Activated CD8-positive, alpha-beta memory T cell treated with anti-CD3 and anti-CD28 coated beads, Interleukin-2, amount 10 ng/mL, durations not matched to agents 7 days and 5 days (primary cell): ENCODE measurements at regions not wholly inside any gene's neighbourhood (a gene's known extent, or its start where the extent isn't known, plus 50 kb on each side); places are given as distances from the start of the nearest gene placed in this dataset.

Source experiments
- ATAC-seq: fragments of 150-1000 bp; cut with Tn5 transposase; one replicate; pipeline ENCODE4 v1.10.0; 2021; ENCODE audit warnings: moderate library complexity
- CTCF ChIA-PET: fragments of 350-600 bp; sonication (Branson Sonifier 250); formaldehyde crosslinking; loops from one replicate; lab custom pipeline; 2021; ENCODE audit warnings: antibody characterized with exemption; lab: Charles Lee
- DNase-seq: peaks from one replicate; pipeline ENCODE4 v3.0.0-alpha.2; 2020
- H3K27ac Mint-ChIP-seq: one replicate; pipeline ENCODE4 v1.8.0; 2021; ENCODE audit warnings: mild to moderate bottlenecking, mixed read lengths
- H3K27me3 Mint-ChIP-seq: one replicate; pipeline ENCODE4 v1.8.0; 2021; ENCODE audit warnings: mixed read lengths
- H3K36me3 Mint-ChIP-seq: one replicate; pipeline ENCODE4 v1.8.0; 2021; ENCODE audit warnings: mild to moderate bottlenecking, mixed read lengths
- H3K4me1 Mint-ChIP-seq: one replicate; pipeline ENCODE4 v1.8.0; 2021; ENCODE audit warnings: mixed read lengths
- H3K4me3 Mint-ChIP-seq: one replicate; pipeline ENCODE4 v1.8.0; 2021; ENCODE audit warnings: mild to moderate bottlenecking, moderate library complexity, mixed read lengths
- H3K9me3 Mint-ChIP-seq: one replicate; pipeline ENCODE4 v1.8.0; 2022; ENCODE audit warnings: low read depth, mixed read lengths

DNA sequence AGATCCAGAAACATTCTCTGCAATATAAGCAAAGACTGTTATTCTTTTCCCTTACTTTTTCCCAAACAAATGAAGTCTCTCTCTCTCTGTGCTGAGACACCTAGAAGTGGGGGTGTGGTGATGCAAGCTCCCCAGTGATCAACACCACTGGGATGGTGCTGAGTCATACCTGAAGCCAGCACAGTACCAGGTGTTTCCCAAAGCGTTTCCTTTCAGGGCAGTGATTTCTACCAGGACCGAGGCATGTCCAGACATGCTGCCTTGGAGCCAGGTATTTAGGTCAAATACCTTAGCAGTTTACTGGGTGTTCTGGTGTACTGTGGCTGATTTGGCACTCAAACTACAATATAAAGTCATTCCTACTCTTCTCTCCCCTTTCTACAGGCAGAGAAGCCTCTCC is 726.5 kb downstream of the FAM133A start:
- CTCF ChIA-PET: no interaction called here
- no peak overlapping the region for H3K27ac Mint-ChIP-seq
- H3K4me1 Mint-ChIP-seq: no peaks in the 10 kb centered on the region
- H3K4me3 Mint-ChIP-seq: no peak overlapping the region
- H3K27me3 Mint-ChIP-seq: no peaks in the 10 kb centered on the region
- no peak for DNase-seq
- ATAC-seq: no peak
- no peaks in the 10 kb centered on the region for H3K36me3 Mint-ChIP-seq
- H3K9me3 Mint-ChIP-seq: peaks cover 3% of the 10 kb centered on the region

DNA sequence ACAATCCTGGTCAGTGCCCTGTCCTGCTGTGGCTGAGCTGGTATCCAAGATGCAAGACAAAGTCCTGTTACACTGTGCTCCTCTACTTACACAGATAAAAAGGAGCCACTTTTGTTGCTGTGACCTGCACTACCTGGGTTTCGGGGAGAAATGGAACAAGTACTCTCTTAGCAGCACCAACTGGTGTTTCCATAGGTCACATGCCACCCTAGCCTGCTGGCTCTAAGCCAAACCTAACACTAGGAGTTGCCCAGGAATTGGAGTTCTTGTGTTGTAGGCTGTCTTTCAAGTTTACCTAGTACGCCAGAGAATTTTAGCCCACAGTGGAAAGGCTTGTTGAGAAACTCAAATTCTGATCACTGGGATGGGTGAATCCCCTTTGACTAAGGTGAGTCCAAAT is 727.4 kb downstream of the FAM133A start:
- Mint-ChIP-seq H3K4me1 (no peaks in the 10 kb centered on the region), H3K4me3 (no peak overlapping the region), H3K9me3 (peaks cover 3% of the 10 kb centered on the region), H3K27me3 (no peaks in the 10 kb centered on the region), H3K36me3 (no peaks in the 10 kb centered on the region), H3K27ac (no peak overlapping the region)
- no peak for DNase-seq
- no peak for ATAC-seq
- CTCF ChIA-PET: no interaction called here

DNA sequence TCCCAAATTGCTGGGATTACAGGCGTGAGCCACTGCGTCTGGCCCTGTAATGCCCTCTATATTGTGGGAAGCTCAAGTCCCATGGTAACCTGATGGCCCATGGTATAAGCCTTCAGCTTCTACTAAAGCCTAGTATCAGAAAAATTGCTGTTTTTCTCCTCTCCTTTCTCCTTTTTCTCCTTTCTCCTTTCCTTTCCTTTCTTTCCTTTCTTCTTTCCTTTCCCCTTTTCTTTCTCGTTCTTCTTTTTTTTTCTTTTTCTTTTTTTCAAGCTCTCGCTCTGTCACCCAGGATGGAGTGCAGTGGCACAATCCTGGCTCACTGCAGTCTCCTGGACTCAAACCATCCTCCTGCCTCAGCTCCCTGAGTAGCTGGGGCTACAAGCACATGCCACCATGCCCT is 740.7 kb downstream of the FAM133A start:
- no peak for DNase-seq
- Mint-ChIP-seq H3K9me3 (no peaks in the 10 kb centered on the region), H3K4me1 (no peaks in the 10 kb centered on the region), H3K27ac (no peak overlapping the region), H3K27me3 (no peaks in the 10 kb centered on the region), H3K36me3 (no peaks in the 10 kb centered on the region), H3K4me3 (no peak overlapping the region)
- no peak for ATAC-seq
- CTCF ChIA-PET: no interaction called here

DNA sequence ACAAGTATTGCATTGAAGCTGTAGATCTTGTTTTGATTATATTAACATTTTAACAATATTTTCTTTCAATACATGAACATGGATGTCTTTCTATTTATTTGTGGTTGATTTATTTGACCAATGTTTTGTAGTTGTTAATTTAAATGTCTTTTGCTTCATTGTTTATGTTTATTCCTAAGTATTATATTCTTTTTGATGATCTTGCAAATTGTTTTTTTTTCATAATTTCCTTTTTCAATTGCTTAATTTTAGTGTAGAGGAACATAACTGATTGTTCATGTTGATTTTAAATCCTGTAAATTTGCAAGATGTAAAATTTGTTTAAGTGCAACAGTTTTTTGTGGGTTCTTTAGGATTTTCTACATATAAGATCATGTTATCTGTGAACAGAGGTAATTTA is 744.1 kb downstream of the FAM133A start:
- H3K4me1 Mint-ChIP-seq: no peaks in the 10 kb centered on the region
- no peaks in the 10 kb centered on the region for H3K36me3 Mint-ChIP-seq
- no peaks in the 10 kb centered on the region for H3K27me3 Mint-ChIP-seq
- H3K9me3 Mint-ChIP-seq: no peaks in the 10 kb centered on the region
- no peak overlapping the region for H3K27ac Mint-ChIP-seq
- ATAC-seq (no peak), DNase-seq (no peak)
- no peak overlapping the region for H3K4me3 Mint-ChIP-seq
- CTCF ChIA-PET: no interaction called here

DNA sequence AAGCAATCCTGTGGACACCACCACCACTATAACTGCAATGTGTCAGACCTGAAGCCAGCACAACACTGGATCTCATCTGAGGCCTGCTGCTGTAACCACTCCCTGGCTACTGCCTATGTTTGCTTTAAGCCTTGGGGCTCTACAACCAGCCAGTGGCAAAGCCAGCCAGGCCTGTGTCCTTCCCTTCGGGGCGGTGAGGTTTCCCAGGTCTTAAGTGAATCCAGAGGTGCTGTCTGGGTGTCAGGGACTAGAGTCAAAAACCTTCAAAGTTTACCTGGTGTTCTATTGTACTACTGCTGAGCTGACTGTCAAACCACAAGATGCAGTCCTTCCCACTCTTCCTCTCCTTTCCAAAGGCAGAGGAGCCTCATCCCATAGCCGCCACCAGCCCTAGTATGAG is 750.5 kb downstream of the FAM133A start:
- Mint-ChIP-seq H3K4me3 (no peak overlapping the region), H3K27me3 (no peaks in the 10 kb centered on the region), H3K36me3 (no peaks in the 10 kb centered on the region), H3K4me1 (no peaks in the 10 kb centered on the region), H3K9me3 (no peaks in the 10 kb centered on the region), H3K27ac (no peak overlapping the region)
- DNase-seq (no peak), ATAC-seq (no peak)
- CTCF ChIA-PET: no interaction called here

DNA sequence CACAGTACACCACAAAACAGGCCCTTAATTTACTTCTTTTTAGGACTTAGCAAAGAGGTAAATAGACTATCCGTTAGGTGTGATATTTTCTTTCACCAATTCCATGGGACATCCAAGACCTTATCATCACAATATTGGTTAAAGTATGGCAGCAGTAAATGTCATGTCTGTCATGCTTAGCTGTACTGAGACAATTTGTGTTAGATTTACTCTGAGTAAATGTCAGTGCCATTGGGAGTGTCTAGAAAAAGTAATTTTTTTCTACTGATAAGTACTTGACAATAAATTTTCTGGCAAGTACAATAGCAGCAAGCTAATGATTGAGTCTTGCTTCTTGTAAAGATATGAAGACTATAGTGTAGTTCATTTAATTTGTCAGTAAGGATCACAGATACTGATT is 756.1 kb downstream of the FAM133A start:
- CTCF ChIA-PET: no interaction called here
- no peaks in the 10 kb centered on the region for H3K9me3 Mint-ChIP-seq
- H3K27me3 Mint-ChIP-seq: no peaks in the 10 kb centered on the region
- DNase-seq: no peak
- no peak overlapping the region for H3K27ac Mint-ChIP-seq
- H3K4me1 Mint-ChIP-seq: no peaks in the 10 kb centered on the region
- no peaks in the 10 kb centered on the region for H3K36me3 Mint-ChIP-seq
- no peak for ATAC-seq
- no peak overlapping the region for H3K4me3 Mint-ChIP-seq

DNA sequence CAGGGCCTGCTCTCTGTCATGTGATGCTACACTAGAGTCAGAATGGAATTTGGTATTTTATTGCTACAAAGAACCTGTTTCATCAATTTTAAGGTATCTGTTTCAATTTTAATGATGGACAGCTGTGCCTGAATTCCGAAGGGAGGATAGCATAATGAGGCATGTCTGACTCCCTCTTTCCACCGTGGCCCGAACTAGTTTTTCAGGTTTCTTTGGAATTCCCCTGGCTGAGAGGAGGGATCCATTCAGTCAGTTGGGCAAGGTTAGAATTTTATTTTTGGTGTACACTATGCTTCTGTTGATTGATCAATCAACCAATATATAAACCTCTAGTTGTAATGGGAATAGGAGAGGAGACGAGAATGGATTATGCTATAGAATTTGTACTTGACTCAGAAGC is 761.8 kb downstream of the FAM133A start:
- no peak for ATAC-seq
- Mint-ChIP-seq H3K27me3 (no peaks in the 10 kb centered on the region), H3K27ac (no peak overlapping the region), H3K9me3 (peaks cover 2% of the 10 kb centered on the region), H3K36me3 (no peaks in the 10 kb centered on the region), H3K4me1 (no peaks in the 10 kb centered on the region), H3K4me3 (no peak overlapping the region)
- CTCF ChIA-PET: no interaction called here
- no peak for DNase-seq

DNA sequence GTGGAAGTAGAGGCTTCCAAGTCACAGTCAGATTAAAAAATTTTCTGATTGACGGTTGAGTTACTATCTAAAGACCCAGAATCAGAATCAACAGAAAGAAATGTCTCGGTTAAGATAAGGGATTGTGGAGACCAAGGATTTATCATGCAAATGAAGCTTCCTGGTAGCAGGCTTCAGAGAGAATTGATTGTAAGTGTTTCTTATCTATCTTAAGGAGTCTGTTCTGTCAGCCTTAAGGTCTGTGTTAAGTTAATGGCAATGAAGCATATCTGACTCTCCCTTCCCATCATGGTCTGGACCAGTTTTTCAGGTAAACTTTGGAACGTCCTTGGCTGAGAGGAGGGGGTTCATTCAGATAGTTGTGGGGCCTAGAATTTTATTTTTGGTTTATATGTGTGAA is 780.2 kb downstream of the FAM133A start:
- Mint-ChIP-seq H3K27me3 (no peaks in the 10 kb centered on the region), H3K9me3 (no peaks in the 10 kb centered on the region), H3K4me3 (no peak overlapping the region), H3K27ac (no peak overlapping the region), H3K36me3 (no peaks in the 10 kb centered on the region), H3K4me1 (no peaks in the 10 kb centered on the region)
- ATAC-seq (no peak), DNase-seq (no peak)
- CTCF ChIA-PET: no interaction called here

DNA sequence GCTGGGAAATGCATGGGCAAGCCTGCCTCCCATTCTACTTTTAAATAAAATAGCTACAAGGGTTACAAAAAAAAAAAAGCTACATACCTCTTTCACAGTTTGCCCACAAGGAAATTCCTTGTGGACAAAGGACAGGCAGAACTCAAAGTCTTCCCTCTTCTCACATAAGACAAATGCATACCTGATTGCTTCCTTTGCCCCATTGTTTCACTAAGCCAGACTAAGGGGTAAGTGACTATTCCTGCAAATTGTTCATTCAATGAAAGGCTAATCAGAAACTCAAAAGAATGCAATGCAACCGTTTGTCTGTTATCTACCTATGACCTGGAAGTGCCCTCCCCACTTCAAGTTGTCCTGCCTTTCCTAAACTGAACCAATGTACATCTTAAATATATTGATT is 780.6 kb downstream of the FAM133A start:
- H3K27ac Mint-ChIP-seq: no peak overlapping the region
- no peak for DNase-seq
- H3K36me3 Mint-ChIP-seq: no peaks in the 10 kb centered on the region
- ATAC-seq: no peak
- H3K9me3 Mint-ChIP-seq: no peaks in the 10 kb centered on the region
- CTCF ChIA-PET: no interaction called here
- no peaks in the 10 kb centered on the region for H3K27me3 Mint-ChIP-seq
- no peak overlapping the region for H3K4me3 Mint-ChIP-seq
- no peaks in the 10 kb centered on the region for H3K4me1 Mint-ChIP-seq

DNA sequence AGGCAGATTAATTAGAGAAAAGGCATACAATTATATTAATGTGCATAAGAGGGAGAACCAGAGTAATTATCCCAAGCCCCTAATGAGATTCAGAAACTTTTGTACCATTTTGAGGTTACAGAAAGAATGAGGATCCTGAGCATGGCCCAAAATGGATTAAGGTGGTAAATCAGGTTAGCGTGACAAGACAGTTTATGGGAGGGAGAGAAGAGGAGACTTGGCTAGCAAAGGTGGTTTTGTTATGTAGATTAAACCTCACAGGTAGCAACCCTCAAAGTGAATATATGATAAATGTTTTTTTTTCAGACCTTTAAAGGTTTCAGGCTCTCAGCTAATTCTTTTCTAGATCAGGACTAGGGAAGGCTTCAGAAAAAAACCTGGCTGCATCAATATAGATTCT is 781.8 kb downstream of the FAM133A start:
- Mint-ChIP-seq H3K9me3 (no peaks in the 10 kb centered on the region), H3K27ac (no peak overlapping the region), H3K4me1 (no peaks in the 10 kb centered on the region), H3K4me3 (no peak overlapping the region), H3K27me3 (no peaks in the 10 kb centered on the region), H3K36me3 (no peaks in the 10 kb centered on the region)
- DNase-seq: no peak
- no peak for ATAC-seq
- CTCF ChIA-PET: no interaction called here

DNA sequence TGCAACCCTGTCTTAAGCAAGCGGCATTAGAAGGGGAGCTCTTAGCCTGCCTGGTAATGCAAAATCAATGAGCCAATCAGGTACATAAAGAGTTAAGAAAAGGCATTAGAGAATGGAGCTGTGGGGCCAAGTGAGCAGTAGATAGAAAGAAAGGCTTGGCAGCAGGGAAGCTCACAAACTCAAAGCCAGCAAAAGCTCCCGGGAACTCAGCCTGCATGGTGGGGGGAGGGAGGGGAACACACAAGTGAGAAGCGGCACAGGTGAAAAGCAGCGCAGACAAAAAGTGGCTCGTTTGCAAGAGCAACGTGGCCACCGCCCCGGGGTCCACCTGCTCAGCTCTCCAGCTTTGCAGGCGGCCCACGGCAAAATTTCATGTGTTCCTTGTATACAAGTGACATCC is 818.5 kb downstream of the FAM133A start:
- CTCF ChIA-PET: no interaction called here
- ATAC-seq (no peak), DNase-seq (no peak)
- H3K9me3 Mint-ChIP-seq: peaks cover 2% of the 10 kb centered on the region
- H3K36me3 Mint-ChIP-seq: no peaks in the 10 kb centered on the region
- no peaks in the 10 kb centered on the region for H3K27me3 Mint-ChIP-seq
- no peak overlapping the region for H3K4me3 Mint-ChIP-seq
- no peak overlapping the region for H3K27ac Mint-ChIP-seq
- no peaks in the 10 kb centered on the region for H3K4me1 Mint-ChIP-seq

DNA sequence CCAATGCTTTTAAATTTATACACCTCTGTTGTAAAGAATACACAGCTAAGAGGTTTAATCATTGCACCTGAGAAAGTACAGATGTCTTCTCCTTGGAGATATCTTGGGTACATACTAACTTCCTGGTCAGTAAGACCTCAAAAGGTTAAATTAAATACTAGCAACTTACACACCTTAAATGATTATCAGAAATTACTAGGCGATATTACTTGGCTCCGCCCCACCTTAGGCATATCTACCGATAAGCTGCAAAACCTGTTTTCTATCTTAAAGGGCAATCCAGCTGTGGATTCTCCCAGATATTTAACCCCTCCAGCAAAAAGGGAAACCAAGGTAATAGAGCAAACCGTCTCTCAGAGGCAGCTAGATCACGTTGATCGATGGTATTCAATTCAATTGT is 819.4 kb downstream of the FAM133A start:
- H3K4me3 Mint-ChIP-seq: no peak overlapping the region

DNA sequence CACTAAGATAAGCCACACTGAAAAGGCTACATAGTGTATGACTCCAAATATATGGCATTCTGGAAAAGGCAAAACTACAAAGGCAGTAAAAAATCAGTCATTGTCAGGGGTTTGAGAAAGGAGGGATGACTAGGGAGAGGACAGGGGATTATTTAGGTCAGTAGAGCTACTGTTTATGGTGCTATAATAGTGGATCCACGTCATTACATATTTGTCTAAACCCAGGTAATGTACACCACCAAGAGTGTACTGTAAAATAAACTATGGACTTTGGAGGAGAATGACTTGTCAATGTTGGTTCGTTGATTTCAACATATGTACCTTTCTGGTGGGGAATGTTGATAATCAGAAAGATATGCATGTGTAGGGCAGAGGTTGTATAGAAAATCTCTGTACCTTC is 837.6 kb downstream of the FAM133A start:
- H3K4me3 Mint-ChIP-seq: no peak overlapping the region
- H3K27ac Mint-ChIP-seq: no peak overlapping the region
- no peaks in the 10 kb centered on the region for H3K4me1 Mint-ChIP-seq
- DNase-seq (no peak), ATAC-seq (no peak)
- CTCF ChIA-PET: no interaction called here
- H3K27me3 Mint-ChIP-seq: no peaks in the 10 kb centered on the region
- no peaks in the 10 kb centered on the region for H3K9me3 Mint-ChIP-seq
- no peaks in the 10 kb centered on the region for H3K36me3 Mint-ChIP-seq

More for the DNA sequence above, 819.4 kb downstream of the FAM133A start:
- ATAC-seq (no peak), DNase-seq (no peak)
- Mint-ChIP-seq H3K4me1 (no peaks in the 10 kb centered on the region), H3K9me3 (peaks cover 2% of the 10 kb centered on the region), H3K27me3 (no peaks in the 10 kb centered on the region), H3K27ac (no peak overlapping the region), H3K36me3 (no peaks in the 10 kb centered on the region)
- CTCF ChIA-PET: no interaction called here

DNA sequence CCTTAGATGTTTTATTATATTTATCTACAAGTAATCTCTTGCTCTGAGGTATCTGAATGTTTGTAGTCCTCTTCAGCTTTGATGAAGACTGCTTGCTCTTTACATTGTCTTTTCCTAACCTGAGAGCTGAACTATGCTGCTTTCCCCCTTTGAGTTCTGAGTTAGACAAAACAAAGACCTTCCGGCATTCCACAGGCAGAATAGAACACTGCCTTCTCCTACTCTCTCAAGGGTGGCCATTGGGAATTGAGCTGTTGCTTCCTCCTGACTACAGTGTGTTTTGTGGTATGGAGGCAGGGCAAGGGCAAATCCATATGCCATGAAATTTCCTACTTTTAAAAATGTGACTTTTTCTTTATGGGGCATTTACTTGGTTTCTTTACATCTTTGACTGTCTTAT is 841.0 kb downstream of the FAM133A start:
- Mint-ChIP-seq H3K27ac (no peak overlapping the region), H3K4me3 (no peak overlapping the region), H3K27me3 (no peaks in the 10 kb centered on the region), H3K9me3 (no peaks in the 10 kb centered on the region), H3K36me3 (no peaks in the 10 kb centered on the region), H3K4me1 (no peaks in the 10 kb centered on the region)
- no peak for ATAC-seq
- no peak for DNase-seq
- CTCF ChIA-PET: no interaction called here

DNA sequence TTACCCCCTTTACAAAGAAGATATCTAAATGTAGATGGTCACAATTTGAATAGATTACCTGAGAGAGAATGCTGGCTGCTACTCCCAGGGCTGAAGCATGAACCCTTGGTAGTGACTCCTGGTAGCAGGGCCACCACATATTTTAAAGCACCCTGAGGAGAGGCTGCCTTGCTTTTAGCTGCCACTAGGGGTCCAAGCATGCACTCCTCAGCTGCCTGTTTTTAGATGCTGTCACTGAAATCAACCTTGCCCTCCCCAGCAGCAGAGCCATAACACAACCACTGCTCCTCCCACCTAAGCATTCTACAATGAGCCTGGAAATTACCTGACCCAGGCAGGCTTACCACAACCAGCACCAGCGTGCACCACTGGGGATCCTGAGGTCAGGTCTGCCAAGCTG is 850.9 kb downstream of the FAM133A start:
- H3K27me3 Mint-ChIP-seq: no peaks in the 10 kb centered on the region
- H3K9me3 Mint-ChIP-seq: no peaks in the 10 kb centered on the region

More for the DNA sequence above, 850.9 kb downstream of the FAM133A start:
- DNase-seq (no peak), ATAC-seq (no peak)
- no peak overlapping the region for H3K27ac Mint-ChIP-seq
- no peaks in the 10 kb centered on the region for H3K4me1 Mint-ChIP-seq
- CTCF ChIA-PET: no interaction called here
- no peak overlapping the region for H3K4me3 Mint-ChIP-seq
- H3K36me3 Mint-ChIP-seq: no peaks in the 10 kb centered on the region
